GM10266 (cell line): ENCODE measurements at regions not wholly inside any gene's neighbourhood (a gene's known extent, or its start where the extent isn't known, plus 50 kb on each side); places are given as distances from the start of the nearest gene placed in this dataset.

ENCODE experiments used
- DNase-seq: peaks from one replicate; pipeline ENCODE4 v3.0.0; 2012; ENCODE audit errors: extremely low spot score
- TF ChIP-seq, protein P1 (sequence below): IDR thresholded peaks from 2 replicates; pipeline ENCODE4 v1.5.1; 2012; ENCODE audit warnings: mild to moderate bottlenecking, low read depth; ENCODE audit not compliant: control insufficient read depth, insufficient read depth; ENCODE audit errors: missing control alignments

DNA sequence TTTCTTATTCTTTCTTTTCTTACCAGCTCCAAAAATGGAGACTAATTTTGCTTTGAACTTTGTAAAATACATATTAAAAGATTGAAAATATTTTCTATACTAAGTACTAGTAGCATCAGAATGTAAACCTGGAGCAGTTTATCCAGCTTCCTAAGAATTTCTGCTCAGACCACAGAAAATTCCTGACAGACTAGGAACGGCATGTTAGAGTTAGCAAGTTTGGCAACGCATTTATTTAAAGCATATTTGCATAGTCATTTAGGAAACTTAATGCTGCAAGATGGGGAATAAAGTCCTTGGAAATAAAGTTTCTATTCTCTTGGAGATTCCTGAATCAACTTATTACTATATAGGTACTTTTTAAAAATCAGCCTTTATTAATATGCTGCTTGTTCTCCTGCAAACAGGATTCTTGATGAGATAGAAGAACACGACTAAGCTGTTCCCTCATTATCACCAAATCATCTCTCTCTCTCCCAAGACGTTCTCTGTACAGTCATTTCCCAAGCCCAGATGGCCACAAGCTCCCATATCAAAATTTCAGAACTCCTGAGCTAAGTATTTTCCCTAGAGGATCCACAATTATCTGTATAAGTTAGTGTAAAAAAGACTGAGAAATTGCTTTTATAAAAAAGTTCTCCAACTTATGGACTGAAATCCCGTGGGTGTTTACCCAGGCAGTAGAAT lies 305.8 kb upstream of the NEBL start:
- TF ChIP-seq, protein P1, sequence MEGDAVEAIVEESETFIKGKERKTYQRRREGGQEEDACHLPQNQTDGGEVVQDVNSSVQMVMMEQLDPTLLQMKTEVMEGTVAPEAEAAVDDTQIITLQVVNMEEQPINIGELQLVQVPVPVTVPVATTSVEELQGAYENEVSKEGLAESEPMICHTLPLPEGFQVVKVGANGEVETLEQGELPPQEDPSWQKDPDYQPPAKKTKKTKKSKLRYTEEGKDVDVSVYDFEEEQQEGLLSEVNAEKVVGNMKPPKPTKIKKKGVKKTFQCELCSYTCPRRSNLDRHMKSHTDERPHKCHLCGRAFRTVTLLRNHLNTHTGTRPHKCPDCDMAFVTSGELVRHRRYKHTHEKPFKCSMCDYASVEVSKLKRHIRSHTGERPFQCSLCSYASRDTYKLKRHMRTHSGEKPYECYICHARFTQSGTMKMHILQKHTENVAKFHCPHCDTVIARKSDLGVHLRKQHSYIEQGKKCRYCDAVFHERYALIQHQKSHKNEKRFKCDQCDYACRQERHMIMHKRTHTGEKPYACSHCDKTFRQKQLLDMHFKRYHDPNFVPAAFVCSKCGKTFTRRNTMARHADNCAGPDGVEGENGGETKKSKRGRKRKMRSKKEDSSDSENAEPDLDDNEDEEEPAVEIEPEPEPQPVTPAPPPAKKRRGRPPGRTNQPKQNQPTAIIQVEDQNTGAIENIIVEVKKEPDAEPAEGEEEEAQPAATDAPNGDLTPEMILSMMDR: no peak
- DNase-seq: no peak

DNA sequence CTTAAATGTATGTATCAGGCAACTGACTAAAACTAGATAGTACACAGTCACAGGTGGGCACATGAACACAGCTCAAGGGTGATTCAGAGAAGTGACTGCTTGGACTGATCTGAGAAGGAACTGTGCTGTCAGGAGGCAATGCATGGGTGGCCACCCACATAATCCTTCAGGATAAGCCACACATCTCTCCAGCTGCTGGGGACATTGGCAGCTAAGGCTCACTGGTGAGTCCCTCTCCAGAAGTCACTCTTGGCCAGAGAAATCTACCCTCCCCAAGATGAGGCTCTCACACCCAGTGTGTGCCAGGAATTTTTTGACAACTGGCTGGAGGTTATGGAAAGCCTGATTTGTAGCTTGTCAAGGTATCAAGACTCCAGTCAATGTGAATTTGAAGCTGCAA lies 302.4 kb upstream of the NEBL start:
- TF ChIP-seq, protein P1: no peak

DNA sequence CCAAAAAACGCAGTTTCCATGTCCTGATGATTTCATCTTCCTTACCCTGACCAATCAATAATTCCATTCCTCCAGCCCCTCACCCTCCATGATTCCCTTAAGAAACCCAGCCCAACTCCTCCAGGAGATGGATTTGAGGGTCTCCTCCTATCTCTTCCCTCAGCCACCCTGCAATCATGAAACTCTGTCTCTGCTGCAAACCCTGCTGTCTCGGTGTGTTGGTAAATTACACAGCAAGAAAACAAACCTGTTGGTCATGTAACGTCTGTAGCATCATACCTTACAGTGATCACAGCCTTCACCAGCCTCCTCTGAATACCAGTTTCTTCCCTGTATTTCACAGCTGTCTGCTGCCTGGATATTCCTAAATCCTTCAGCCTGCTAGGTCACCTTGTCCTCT lies 300.7 kb upstream of the NEBL start:
- TF ChIP-seq, protein P1: no peak
- no peak for DNase-seq

More for the DNA sequence above, 302.4 kb upstream of the NEBL start:
- no peak for DNase-seq

DNA sequence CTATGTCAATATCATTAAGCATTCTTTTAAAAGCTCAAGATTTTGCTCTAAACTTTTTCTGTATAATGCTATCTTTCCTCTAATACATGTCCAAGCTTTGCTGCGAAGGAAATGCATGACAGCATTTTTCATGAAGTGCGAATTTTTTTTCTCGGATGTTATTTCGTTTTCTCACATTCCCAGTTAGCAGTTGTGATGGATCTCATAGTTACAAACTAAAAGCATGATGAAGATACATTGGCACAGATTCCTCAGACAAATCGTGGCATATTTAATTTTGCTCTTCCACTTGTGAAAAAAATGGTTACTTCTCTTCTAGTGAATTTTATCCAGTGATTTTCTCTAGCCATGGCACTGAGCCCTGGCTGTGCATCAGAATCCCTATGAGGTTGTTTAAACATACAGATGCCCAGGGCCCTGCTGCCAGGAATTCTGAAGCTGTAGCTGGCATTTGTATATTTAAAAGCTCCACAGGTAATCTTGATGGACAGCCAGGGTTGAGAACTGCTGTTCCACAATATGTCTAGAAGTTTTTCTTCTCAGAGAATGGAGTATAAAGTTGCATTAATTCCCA lies 299.8 kb upstream of the NEBL start:
- DNase-seq: no peak
- TF ChIP-seq, protein P1: no peak

DNA sequence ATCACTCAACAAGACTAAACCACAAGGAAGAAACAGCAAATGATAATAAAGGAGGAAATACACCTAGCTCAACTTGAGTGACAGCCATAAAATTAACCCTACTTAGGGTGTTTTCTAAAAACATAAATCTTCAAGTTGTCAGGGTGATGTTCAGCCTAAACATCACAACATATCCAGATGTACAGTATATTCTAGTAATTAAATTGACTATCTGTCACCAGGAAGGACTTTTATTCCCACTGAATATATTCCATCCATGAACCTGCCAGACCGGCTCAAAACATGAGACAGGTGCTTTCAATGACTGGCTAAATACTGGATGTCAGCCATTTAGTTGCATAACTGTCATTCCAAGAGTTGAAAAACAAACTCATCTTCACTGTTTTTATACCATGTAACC lies 298.1 kb upstream of the NEBL start:
- TF ChIP-seq, protein P1: no peak
- DNase-seq: no peak

DNA sequence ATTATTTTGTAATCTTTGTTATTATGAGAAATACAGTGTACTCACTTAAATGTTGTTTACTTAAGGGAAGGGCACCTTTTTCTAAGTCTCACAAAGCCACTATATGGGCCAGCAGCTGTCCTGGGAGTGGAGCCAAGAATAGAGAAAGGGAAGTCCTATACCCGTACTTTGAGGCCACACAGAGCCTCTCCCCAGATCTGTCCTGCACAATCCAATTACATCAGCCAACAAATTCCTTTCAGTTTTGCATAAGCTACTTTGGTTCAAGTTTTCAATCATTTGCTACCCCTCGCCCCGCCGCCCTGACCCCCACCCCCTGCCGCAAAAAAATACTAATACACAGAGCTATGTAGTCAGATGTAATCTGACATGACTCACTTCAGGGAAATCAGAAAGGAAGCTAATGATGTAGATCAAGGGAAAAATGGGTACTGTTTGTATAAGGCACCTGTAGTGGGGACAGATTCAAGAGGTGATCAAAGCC lies 297.4 kb upstream of the NEBL start:
- TF ChIP-seq, protein P1: no peak
- no peak for DNase-seq

DNA sequence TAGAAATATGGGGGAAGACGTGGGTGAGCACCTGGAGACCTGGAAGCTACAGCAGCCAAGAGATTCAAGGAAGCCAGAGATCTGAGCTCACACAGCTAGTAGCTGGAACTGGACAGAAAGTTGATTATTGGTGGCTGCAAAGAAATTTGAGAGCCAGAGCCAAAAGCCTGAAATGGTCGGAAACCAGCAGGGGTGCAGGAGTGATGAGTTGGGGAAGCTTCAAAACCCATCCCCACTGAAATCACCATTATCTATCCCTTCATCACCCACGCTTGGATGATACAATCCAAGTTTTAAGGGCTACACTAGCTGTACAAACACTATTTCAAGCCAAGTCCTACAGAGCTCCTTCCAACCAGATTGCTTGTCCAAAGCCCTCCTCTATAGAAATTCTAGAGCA lies 296.1 kb upstream of the NEBL start:
- TF ChIP-seq, protein P1: no peak
- no peak for DNase-seq
